ENCODE measurements at regions not wholly inside any gene's neighbourhood (a gene's known extent, or its start where the extent isn't known, plus 50 kb on each side); places are given as distances from the start of the nearest gene placed in this dataset.

GRCh38 chr5:125551797-125552196 is 805.4 kb upstream of the ZNF608 start:
- H3K36me3 ChIP-seq, result no peaks in the 10 kb centered on the region
- no peak for DNase-seq (ENCODE audit: extremely low spot score)
- no peak overlapping the region for H3K4me3 ChIP-seq
- intact Hi-C loops (cut with DNase I), result no loop called here
- H3K4me1 ChIP-seq, result peaks cover 7 to 37% (median 27%) of the 10 kb centered on the region in 4 donors
- no peaks in the 10 kb centered on the region for H3K9me3 ChIP-seq
- no peaks in the 10 kb centered on the region for H3K27me3 ChIP-seq
- no peak for TF ChIP-seq POLR2A (IDR thresholded peaks at IDR 0.05; ENCODE audit: low read depth)
- no peak for TF ChIP-seq CTCF (IDR thresholded peaks at IDR 0.05)
- no peak for TF ChIP-seq EP300 (IDR thresholded peaks at IDR 0.05)
- no peak for TF ChIP-seq POLR2AphosphoS5 (IDR thresholded peaks at IDR 0.05)
- WGBS, result 91% methylated on average over 4 of the region's 4 CpGs
- peak overlapping the region in 1 of 4 donors; percentile 42 for H3K27ac ChIP-seq (replicated peaks in 1 of 4)

- TF ChIP-seq CTCF (IDR thresholded peaks at IDR 0.05) (no peak), EP300 (IDR thresholded peaks at IDR 0.05) (no peak)
- intact Hi-C loops (cut with DNase I), result no loop called here
- peaks cover 7 to 37% (median 27%) of the 10 kb centered on the region in 4 donors for H3K4me1 ChIP-seq
- H3K27ac ChIP-seq (replicated peaks in 1 of 4), result no peak overlapping the region
- 73% methylated on average over 1 of the region's 1 CpG for WGBS
- H3K9me3 ChIP-seq, result no peaks in the 10 kb centered on the region
- no peaks in the 10 kb centered on the region for H3K36me3 ChIP-seq
- no peaks in the 10 kb centered on the region for H3K27me3 ChIP-seq
- no peak overlapping the region for H3K4me3 ChIP-seq
- no peak for DNase-seq (ENCODE audit: extremely low spot score)
Measured at GRCh38 chr5:125552486-125552885, 806.0 kb upstream of the ZNF608 start.

GRCh38 chr5:125554355-125554754 is 807.9 kb upstream of the ZNF608 start:
- H3K9me3 ChIP-seq, result no peaks in the 10 kb centered on the region
- TF ChIP-seq POLR2AphosphoS5 (IDR thresholded peaks at IDR 0.05) (no peak), EP300 (IDR thresholded peaks at IDR 0.05) (no peak), CTCF (IDR thresholded peaks at IDR 0.05) (no peak), POLR2A (IDR thresholded peaks at IDR 0.05; ENCODE audit: low read depth) (no peak)
- no peak overlapping the region for H3K27ac ChIP-seq (replicated peaks in 1 of 4)
- intact Hi-C loops (cut with DNase I), result no loop called here
- H3K36me3 ChIP-seq, result no peaks in the 10 kb centered on the region
- H3K27me3 ChIP-seq, result no peaks in the 10 kb centered on the region
- no peak overlapping the region for H3K4me3 ChIP-seq
- WGBS, result 76% methylated on average over 2 of the region's 2 CpGs
- H3K4me1 ChIP-seq, result peaks cover 5 to 32% (median 21%) of the 10 kb centered on the region in 4 donors
- DNase-seq (ENCODE audit: extremely low spot score), result no peak

GRCh38 chr5:125555591-125555990 is 809.2 kb upstream of the ZNF608 start:
- Histone ChIP-seq H3K27ac (replicated peaks in 1 of 4) (no peak overlapping the region), H3K4me1 (peaks cover 0 to 19% (median 9%) of the 10 kb centered on the region in 4 donors), H3K27me3 (no peaks in the 10 kb centered on the region), H3K9me3 (no peaks in the 10 kb centered on the region), H3K36me3 (no peaks in the 10 kb centered on the region), H3K4me3 (no peak overlapping the region)
- TF ChIP-seq EP300 (IDR thresholded peaks at IDR 0.05), result no peak
- no peak for TF ChIP-seq POLR2AphosphoS5 (IDR thresholded peaks at IDR 0.05)
- no peak for TF ChIP-seq CTCF (IDR thresholded peaks at IDR 0.05)
- no peak for TF ChIP-seq POLR2A (IDR thresholded peaks at IDR 0.05; ENCODE audit: low read depth)
- no peak for DNase-seq (ENCODE audit: extremely low spot score)
- intact Hi-C loops (cut with DNase I), result no loop called here
- WGBS, result 96% methylated on average over 4 of the region's 4 CpGs

- intact Hi-C loops (cut with DNase I), result no loop called here
- no peak for DNase-seq (ENCODE audit: extremely low spot score)
- WGBS, result 87% methylated on average over 1 of the region's 1 CpG
- Histone ChIP-seq H3K4me1 (no peaks in the 10 kb centered on the region), H3K4me3 (no peak overlapping the region), H3K36me3 (no peaks in the 10 kb centered on the region), H3K27me3 (no peaks in the 10 kb centered on the region), H3K27ac (replicated peaks in 1 of 4) (no peak overlapping the region), H3K9me3 (no peaks in the 10 kb centered on the region)
- TF ChIP-seq EP300 (IDR thresholded peaks at IDR 0.05) (no peak), CTCF (IDR thresholded peaks at IDR 0.05) (no peak), POLR2A (IDR thresholded peaks at IDR 0.05; ENCODE audit: low read depth) (no peak), POLR2AphosphoS5 (IDR thresholded peaks at IDR 0.05) (no peak)
Measured at GRCh38 chr5:125558016-125558415, 811.6 kb upstream of the ZNF608 start.

All from esophagus muscularis mucosa (tissue), 4 donors.